Trophoblast cell (in vitro differentiated cells and primary cell): ENCODE measurements at regions not wholly inside any gene's neighbourhood (a gene's known extent, or its start where the extent isn't known, plus 50 kb on each side); places are given as distances from the start of the nearest gene placed in this dataset.

Source experiments
- DNase-seq, 2 donors: peaks; one replicate each; pipeline ENCODE4 v3.0.0-alpha.2; 2016
- H2AFZ ChIP-seq: 2 replicates; pipeline ENCODE4 v1.6.1; 2013; ENCODE audit warnings: low read length, moderate library complexity, mild to moderate bottlenecking; ENCODE audit not compliant: insufficient read depth, poor library complexity
- H2AK5ac ChIP-seq: 2 replicates; pipeline ENCODE4 v1.6.1; 2013; ENCODE audit warnings: mild to moderate bottlenecking, low read length
- H2BK120ac ChIP-seq: 2 replicates; pipeline ENCODE4 v1.6.1; 2013; ENCODE audit warnings: low read length, mild to moderate bottlenecking, moderate library complexity; ENCODE audit not compliant: insufficient read depth, poor library complexity
- H2BK12ac ChIP-seq: 2 replicates; pipeline ENCODE4 v1.6.1; 2013; ENCODE audit warnings: mild to moderate bottlenecking, low read length, moderate library complexity
- H2BK5ac ChIP-seq: 2 replicates; pipeline ENCODE4 v1.6.1; 2013; ENCODE audit warnings: low read length, low read depth, moderate library complexity, mild to moderate bottlenecking; ENCODE audit not compliant: poor library complexity
- H3K14ac ChIP-seq: 2 replicates; pipeline ENCODE4 v1.6.1; 2013; ENCODE audit warnings: mild to moderate bottlenecking, low read length
- H3K18ac ChIP-seq: 2 replicates; pipeline ENCODE4 v1.6.1; 2013; ENCODE audit warnings: mild to moderate bottlenecking, low read length
- H3K23ac ChIP-seq: 2 replicates; pipeline ENCODE4 v1.6.1; 2013; ENCODE audit warnings: low read length
- H3K27ac ChIP-seq: 2 replicates; pipeline ENCODE4 v1.5.1; 2013; ENCODE audit warnings: low read depth, mild to moderate bottlenecking, inconsistent platforms, low read length, moderate library complexity
- H3K27me3 ChIP-seq: 2 replicates; pipeline ENCODE4 v1.6.1; 2013; ENCODE audit warnings: inconsistent platforms, mild to moderate bottlenecking, low read length, moderate library complexity; ENCODE audit not compliant: insufficient read depth
- H3K36me3 ChIP-seq, 2 experiments: 1 replicate in 1 of 2; 2 replicates in 1 of 2; pipeline ENCODE4 v1.6.1; 2013; ENCODE audit warnings: low read length in 2 of 2, mild to moderate bottlenecking in 2 of 2, moderate library complexity in 1 of 2; ENCODE audit not compliant: insufficient read depth in 2 of 2, control insufficient read depth in 1 of 2
- H3K4ac ChIP-seq: 2 replicates; pipeline ENCODE4 v1.6.1; 2013; ENCODE audit warnings: low read depth, mild to moderate bottlenecking, low read length, moderate library complexity
- H3K4me1 ChIP-seq, 2 experiments: 1 replicate in 1 of 2; 2 replicates in 1 of 2; pipeline ENCODE4 v1.6.1; 2013; ENCODE audit warnings: low read length in 2 of 2, mild to moderate bottlenecking in 2 of 2, moderate library complexity in 1 of 2; ENCODE audit not compliant: insufficient read depth in 2 of 2, control insufficient read depth in 1 of 2
- H3K4me2 ChIP-seq: 2 replicates; pipeline ENCODE4 v1.6.1; 2013; ENCODE audit warnings: inconsistent platforms, mild to moderate bottlenecking, low read length, moderate library complexity
- H3K4me3 ChIP-seq: 2 replicates; pipeline ENCODE4 v1.5.1; 2013; ENCODE audit warnings: mild to moderate bottlenecking, low read depth, low read length, inconsistent platforms
- H3K79me1 ChIP-seq: one replicate; pipeline ENCODE4 v1.6.1; 2013; ENCODE audit warnings: low read length
- H3K79me2 ChIP-seq: 2 replicates; pipeline ENCODE4 v1.6.1; 2013; ENCODE audit warnings: low read length, mild to moderate bottlenecking; ENCODE audit not compliant: control insufficient read depth, insufficient read depth, poor library complexity
- H3K9ac ChIP-seq: 2 replicates; pipeline ENCODE4 v1.6.1; 2013; ENCODE audit warnings: mild to moderate bottlenecking, low read length
- H3K9me3 ChIP-seq: 2 replicates; pipeline ENCODE4 v1.6.1; 2013; ENCODE audit warnings: low read depth, mild to moderate bottlenecking, control low read depth, inconsistent platforms, low read length; ENCODE audit not compliant: insufficient read depth
- H4K12ac ChIP-seq: 2 replicates; pipeline ENCODE4 v1.6.1; 2013; ENCODE audit warnings: low read depth, mild to moderate bottlenecking, low read length, moderate library complexity
- H4K8ac ChIP-seq: 2 replicates; pipeline ENCODE4 v1.6.1; 2013; ENCODE audit warnings: low read depth, mild to moderate bottlenecking, low read length, moderate library complexity
- H4K91ac ChIP-seq: one replicate; pipeline ENCODE4 v1.6.1; 2013; ENCODE audit warnings: low read depth, mild to moderate bottlenecking, low read length, moderate library complexity
- WGBS: extraction: QIAGEN DNeasy Blood & Tissue Kit; methylation state at CpG from one replicate; pipeline ENCODE4 v1.1.7; 2013; ENCODE audit warnings: missing lambda C conversion rate; ENCODE audit not compliant: insufficient read length, insufficient coverage; ENCODE audit errors: extremely low coverage; 5-methylcytosine and 5-hydroxymethylcytosine counted together

DNA sequence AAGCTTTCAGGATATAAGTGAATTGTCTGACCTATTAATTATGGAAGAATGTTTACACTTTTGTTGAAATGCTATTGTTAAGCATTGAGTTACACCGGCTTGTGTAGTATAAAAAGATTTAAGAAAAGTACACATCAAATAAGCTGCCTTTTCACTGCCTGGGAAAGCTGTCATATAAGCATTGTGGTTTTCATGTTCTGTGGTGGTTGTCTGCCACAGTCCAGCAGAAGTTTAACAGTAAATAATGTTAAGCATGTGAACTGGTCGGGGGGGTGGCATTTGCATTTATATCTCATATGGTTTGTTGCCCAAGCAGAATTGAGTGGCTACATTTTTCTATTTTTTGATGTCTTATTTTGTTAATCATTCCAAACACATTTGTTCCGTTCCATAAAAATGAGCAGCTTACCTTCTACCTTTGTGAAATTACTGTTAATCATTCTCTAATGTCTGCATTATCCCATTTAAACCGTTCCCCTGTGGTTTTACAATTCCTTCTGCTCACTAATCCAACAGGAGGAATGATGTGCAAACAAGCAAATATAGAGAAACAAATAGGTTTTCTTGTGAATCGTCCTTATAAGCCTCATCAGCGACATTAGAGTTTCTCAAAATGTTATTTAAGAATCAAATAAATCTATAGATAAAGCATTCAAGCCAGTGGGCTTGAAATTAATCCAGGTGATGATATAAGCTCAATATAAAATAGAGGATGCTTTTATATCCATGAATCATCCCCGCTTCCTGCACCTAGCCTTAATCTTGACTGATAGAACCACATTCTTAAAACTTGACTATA, 160.8 kb upstream of the SAMSN1 start:
- H3K4ac ChIP-seq, result no peak overlapping the region
- H3K18ac ChIP-seq, result no peak overlapping the region
- WGBS, result no CpG with 5 or more reads among the region's 7 CpGs
- no peak overlapping the region for H2BK5ac ChIP-seq
- H2BK12ac ChIP-seq, result no peak overlapping the region
- H3K79me1 ChIP-seq, result no peaks in the 10 kb centered on the region
- no peak overlapping the region for H4K8ac ChIP-seq
- no peak overlapping the region for H3K27ac ChIP-seq
- no peaks in the 10 kb centered on the region for H3K79me2 ChIP-seq
- H4K12ac ChIP-seq, result no peak overlapping the region
- no peaks in the 10 kb centered on the region for H3K27me3 ChIP-seq
- H3K14ac ChIP-seq, result no peak overlapping the region
- no peak overlapping the region for H2AK5ac ChIP-seq
- no peaks in the 10 kb centered on the region for H3K4me1 ChIP-seq
- DNase-seq, result no peak
- no peak overlapping the region for H2BK120ac ChIP-seq
- H3K9me3 ChIP-seq, result no peaks in the 10 kb centered on the region
- no peak overlapping the region for H2AFZ ChIP-seq
- no peak overlapping the region for H3K4me3 ChIP-seq
- H3K9ac ChIP-seq, result no peak overlapping the region
- H3K36me3 ChIP-seq, result no peaks in the 10 kb centered on the region
- H4K91ac ChIP-seq, result no peak overlapping the region
- no peak overlapping the region for H3K4me2 ChIP-seq
- H3K23ac ChIP-seq, result no peak overlapping the region

DNA sequence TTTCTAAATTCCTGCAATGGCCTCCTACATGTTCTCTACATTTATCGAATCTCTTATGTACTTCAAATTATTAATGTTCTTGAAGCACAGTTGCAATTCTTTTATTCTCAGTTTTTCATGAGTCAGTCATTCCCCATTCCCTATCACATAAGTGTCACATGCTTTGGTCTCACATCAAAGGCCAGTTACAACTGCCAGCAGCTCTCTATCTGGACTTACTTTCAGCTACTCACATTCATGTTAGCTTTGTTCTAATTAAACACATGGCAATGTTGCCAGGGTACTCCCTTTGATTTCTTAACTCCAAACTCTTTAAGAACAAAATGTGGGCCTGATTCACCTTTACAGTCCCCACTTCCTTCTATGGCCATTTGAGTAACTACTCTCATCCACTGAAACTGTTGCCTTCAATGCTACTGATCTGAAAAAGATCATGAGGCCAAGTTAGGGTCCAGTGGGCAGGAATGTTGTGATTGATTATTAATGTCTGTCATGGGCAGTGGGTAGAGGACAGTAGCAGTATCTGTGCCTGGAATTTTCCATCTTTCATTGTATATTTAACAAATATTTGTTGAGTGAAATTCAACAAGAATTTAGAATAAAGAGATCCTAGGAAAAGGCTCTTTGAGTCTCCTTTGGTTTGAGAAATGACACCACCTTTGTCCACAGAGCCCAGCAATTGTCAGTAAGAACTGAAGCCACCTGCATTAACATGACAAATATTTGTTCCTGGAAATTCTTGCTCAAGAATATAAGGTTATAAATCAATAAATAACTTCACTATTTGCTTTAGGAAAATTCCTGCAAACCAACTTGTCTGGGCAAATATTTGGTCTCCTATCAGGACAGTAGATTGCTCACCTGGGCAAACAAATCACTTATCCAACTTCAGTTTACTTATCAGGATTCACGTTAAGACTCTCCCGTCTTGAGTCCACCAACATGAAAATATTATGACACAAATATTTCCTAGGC, 153.6 kb upstream of the SAMSN1 start:
- H2BK120ac ChIP-seq, result no peak overlapping the region
- H2BK5ac ChIP-seq, result no peak overlapping the region
- no peak overlapping the region for H3K4ac ChIP-seq
- no peaks in the 10 kb centered on the region for H3K27me3 ChIP-seq
- no peak overlapping the region for H3K4me3 ChIP-seq
- no peak overlapping the region for H3K14ac ChIP-seq
- H3K4me1 ChIP-seq, result no peaks in the 10 kb centered on the region
- H3K4me2 ChIP-seq, result no peak overlapping the region
- no peaks in the 10 kb centered on the region for H3K36me3 ChIP-seq
- H4K12ac ChIP-seq, result no peak overlapping the region
- H3K9me3 ChIP-seq, result no peaks in the 10 kb centered on the region
- H3K79me1 ChIP-seq, result no peaks in the 10 kb centered on the region
- no peak overlapping the region for H2BK12ac ChIP-seq
- no peak overlapping the region for H2AK5ac ChIP-seq
- H4K91ac ChIP-seq, result no peak overlapping the region
- H2AFZ ChIP-seq, result no peak overlapping the region
- H3K23ac ChIP-seq, result no peak overlapping the region
- no peaks in the 10 kb centered on the region for H3K79me2 ChIP-seq
- no peak overlapping the region for H3K18ac ChIP-seq
- DNase-seq, result no peak
- WGBS, result no CpG with 5 or more reads among the region's 3 CpGs
- no peak overlapping the region for H4K8ac ChIP-seq
- no peak overlapping the region for H3K9ac ChIP-seq
- no peak overlapping the region for H3K27ac ChIP-seq

DNA sequence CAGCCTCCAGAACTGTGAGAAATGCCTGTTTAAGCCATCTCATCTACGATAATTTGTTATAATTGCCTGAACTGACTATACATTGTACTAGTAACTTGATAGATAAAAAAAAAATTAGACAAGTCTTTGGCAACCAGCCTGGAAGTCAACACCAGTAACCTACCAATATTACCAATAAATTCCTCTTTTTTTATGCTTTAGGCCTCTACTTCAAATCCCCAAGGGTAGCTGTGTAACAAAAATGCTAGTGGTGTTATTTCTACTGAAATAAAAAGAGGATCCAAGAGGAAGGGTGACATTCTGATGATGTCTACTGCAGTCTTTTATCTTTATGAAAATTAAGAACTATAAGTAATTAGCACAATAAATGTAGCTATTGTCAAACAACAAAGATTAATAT, 151.7 kb upstream of the SAMSN1 start:
- H4K8ac ChIP-seq, result no peak overlapping the region
- no peak for DNase-seq
- H3K27me3 ChIP-seq, result no peaks in the 10 kb centered on the region
- H3K9me3 ChIP-seq, result no peaks in the 10 kb centered on the region
- no peaks in the 10 kb centered on the region for H3K79me2 ChIP-seq
- H4K12ac ChIP-seq, result no peak overlapping the region
- H2AK5ac ChIP-seq, result no peak overlapping the region
- no peak overlapping the region for H3K14ac ChIP-seq
- no peak overlapping the region for H4K91ac ChIP-seq
- no peak overlapping the region for H3K18ac ChIP-seq
- no peak overlapping the region for H3K4ac ChIP-seq
- H2AFZ ChIP-seq, result no peak overlapping the region
- no peak overlapping the region for H2BK12ac ChIP-seq
- no peak overlapping the region for H3K4me3 ChIP-seq
- H3K23ac ChIP-seq, result no peak overlapping the region
- no peaks in the 10 kb centered on the region for H3K79me1 ChIP-seq
- H3K4me2 ChIP-seq, result no peak overlapping the region
- H2BK120ac ChIP-seq, result no peak overlapping the region
- H3K4me1 ChIP-seq, result no peaks in the 10 kb centered on the region
- H2BK5ac ChIP-seq, result no peak overlapping the region
- H3K27ac ChIP-seq, result no peak overlapping the region
- H3K36me3 ChIP-seq, result no peaks in the 10 kb centered on the region
- no CpG with 5 or more reads among the region's 1 CpG for WGBS
- no peak overlapping the region for H3K9ac ChIP-seq

DNA sequence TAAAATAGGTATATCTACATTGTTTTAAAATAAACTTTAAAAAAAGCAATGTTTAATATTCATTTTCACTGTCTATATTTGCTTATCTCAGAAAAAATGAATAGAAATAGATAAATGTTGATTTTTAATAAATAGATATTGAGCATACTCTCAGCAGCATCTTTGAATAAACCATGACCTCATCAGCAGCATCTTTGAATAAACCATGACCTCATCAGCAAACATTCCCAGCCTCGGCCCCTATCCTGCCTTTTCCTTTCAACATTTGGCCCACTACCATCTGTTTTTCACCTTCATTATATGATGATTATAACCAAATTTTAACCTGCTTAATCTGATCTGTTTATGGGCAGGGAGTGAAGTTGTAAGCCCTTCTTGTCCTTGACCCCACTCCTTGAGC, 148.7 kb upstream of the SAMSN1 start:
- no CpG with 5 or more reads among the region's 1 CpG for WGBS
- H3K4ac ChIP-seq, result no peak overlapping the region
- no peak overlapping the region for H4K8ac ChIP-seq
- no peak overlapping the region for H3K23ac ChIP-seq
- H3K79me2 ChIP-seq, result no peaks in the 10 kb centered on the region
- H3K18ac ChIP-seq, result no peak overlapping the region
- no peak overlapping the region for H3K4me2 ChIP-seq
- H3K4me3 ChIP-seq, result no peak overlapping the region
- H2AFZ ChIP-seq, result no peak overlapping the region
- H3K9ac ChIP-seq, result no peak overlapping the region
- DNase-seq, result no peak
- H3K36me3 ChIP-seq, result no peaks in the 10 kb centered on the region
- no peak overlapping the region for H2BK120ac ChIP-seq
- H3K9me3 ChIP-seq, result no peaks in the 10 kb centered on the region
- no peaks in the 10 kb centered on the region for H3K4me1 ChIP-seq
- H4K91ac ChIP-seq, result no peak overlapping the region
- H3K79me1 ChIP-seq, result no peaks in the 10 kb centered on the region
- no peaks in the 10 kb centered on the region for H3K27me3 ChIP-seq
- no peak overlapping the region for H2BK12ac ChIP-seq
- H4K12ac ChIP-seq, result no peak overlapping the region
- no peak overlapping the region for H3K14ac ChIP-seq
- H3K27ac ChIP-seq, result no peak overlapping the region
- no peak overlapping the region for H2BK5ac ChIP-seq
- H2AK5ac ChIP-seq, result no peak overlapping the region
